KOPT-K1 (cell line): ENCODE measurements at regions not wholly inside any gene's neighbourhood (a gene's known extent, or its start where the extent isn't known, plus 50 kb on each side); places are given as distances from the start of the nearest gene placed in this dataset.

ENCODE experiments used
- H3K27ac ChIP-seq: fragments of 200-600 bp; sonication (generic); 2 replicates; pipeline ENCODE4 v1.5.1; 2016; ENCODE audit warnings: antibody characterized with exemption, mild to moderate bottlenecking, low read depth, low read length; ENCODE audit not compliant: poor library complexity, severe bottlenecking
- H3K36me3 ChIP-seq: fragments of 200-600 bp; sonication (generic); 2 replicates; pipeline ENCODE4 v1.5.1; 2017; ENCODE audit warnings: antibody characterized with exemption, mild to moderate bottlenecking, low read length, moderate library complexity; ENCODE audit not compliant: insufficient read depth
- H3K9me3 ChIP-seq: fragments of 200-600 bp; sonication (generic); 2 replicates; pipeline ENCODE4 v1.5.1; 2017; ENCODE audit warnings: antibody characterized with exemption, low read length, mild to moderate bottlenecking; ENCODE audit not compliant: insufficient read depth, poor library complexity, severe bottlenecking

DNA sequence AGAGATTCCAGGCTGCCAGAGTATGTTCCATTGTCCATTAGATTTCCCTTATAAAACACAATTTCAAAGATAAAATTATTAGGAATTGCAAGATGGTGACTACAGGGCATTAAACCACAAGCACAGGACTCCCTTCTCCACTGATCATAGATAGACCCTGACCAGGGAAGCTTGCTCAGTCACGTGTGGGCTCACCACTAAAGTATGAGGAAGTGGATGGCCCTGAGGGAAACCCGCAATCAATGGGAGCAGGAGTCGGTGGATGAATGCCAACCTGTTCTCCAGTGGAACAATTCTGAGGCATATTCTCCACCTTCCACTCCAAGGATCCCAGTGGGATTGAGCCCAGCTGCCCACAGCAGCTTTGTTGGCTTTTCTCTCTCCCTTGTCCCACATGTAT is 515.7 kb downstream of the BCOR start:
- H3K9me3 ChIP-seq: no peaks in the 10 kb centered on the region
- H3K27ac ChIP-seq: no peak overlapping the region
- H3K36me3 ChIP-seq: no peaks in the 10 kb centered on the region

DNA sequence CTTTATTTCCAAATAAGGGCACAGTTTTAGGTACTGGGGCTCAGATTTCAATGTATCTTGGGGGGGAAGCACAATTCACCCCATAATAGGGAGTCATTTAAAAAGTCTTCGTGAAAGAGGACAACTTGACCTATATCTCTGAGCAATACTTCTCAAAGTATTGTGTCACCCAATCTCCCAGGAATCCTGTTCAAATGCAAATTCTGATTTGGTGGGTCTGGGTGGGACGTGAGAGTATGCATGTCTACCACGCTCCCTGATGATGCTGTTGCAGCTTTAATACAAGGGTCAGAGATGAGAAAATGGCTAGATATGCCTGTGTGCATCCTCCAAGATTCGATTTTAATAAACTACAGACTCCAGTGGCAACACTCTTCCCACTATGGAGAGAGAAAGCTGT is 514.8 kb downstream of the BCOR start:
- no peaks in the 10 kb centered on the region for H3K9me3 ChIP-seq
- H3K36me3 ChIP-seq: no peaks in the 10 kb centered on the region

DNA sequence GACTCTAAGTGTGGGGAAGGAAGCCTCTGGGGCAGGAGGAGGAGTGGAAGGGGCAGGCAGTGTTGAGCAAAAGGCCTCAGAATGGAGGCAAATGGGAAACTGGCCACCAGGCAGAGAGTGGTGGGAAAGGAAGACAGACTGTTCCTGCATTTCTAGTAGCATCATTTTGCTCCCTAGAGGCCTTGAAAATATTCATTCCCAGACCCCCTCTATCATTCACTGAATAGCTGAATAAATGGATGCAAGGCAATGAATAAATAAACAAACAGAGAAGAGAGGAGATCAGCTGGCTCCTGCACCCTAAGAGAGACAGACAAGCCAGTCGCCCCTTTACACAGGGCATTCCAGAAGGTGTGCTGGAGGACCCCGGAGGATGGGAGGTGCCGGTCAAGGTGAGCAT is 511.9 kb downstream of the BCOR start:
- no peaks in the 10 kb centered on the region for H3K9me3 ChIP-seq
- H3K36me3 ChIP-seq: no peaks in the 10 kb centered on the region
- no peak overlapping the region for H3K27ac ChIP-seq

More for the DNA sequence above, 514.8 kb downstream of the BCOR start:
- no peak overlapping the region for H3K27ac ChIP-seq

DNA sequence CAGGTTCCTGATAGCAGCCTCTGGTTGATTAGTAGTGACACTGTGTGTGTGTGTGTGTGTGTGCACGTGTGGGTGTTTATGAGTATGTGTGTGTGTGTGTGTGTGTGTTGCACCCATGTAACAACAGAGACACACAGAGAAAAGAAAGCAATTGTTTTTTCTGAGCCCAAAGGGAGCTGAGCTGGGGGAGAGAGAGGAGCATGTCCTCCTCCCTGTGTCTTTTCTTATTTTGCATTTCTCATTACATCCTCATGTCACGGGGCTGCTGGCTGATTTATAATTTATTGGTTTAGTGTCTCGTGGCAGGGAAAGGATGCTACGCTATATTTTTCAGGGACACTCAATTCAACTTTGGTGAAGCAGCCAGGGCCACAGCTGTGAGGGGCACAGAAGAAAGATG is 511.4 kb downstream of the BCOR start:
- no peaks in the 10 kb centered on the region for H3K36me3 ChIP-seq
- H3K9me3 ChIP-seq: no peaks in the 10 kb centered on the region
- H3K27ac ChIP-seq: no peak overlapping the region

DNA sequence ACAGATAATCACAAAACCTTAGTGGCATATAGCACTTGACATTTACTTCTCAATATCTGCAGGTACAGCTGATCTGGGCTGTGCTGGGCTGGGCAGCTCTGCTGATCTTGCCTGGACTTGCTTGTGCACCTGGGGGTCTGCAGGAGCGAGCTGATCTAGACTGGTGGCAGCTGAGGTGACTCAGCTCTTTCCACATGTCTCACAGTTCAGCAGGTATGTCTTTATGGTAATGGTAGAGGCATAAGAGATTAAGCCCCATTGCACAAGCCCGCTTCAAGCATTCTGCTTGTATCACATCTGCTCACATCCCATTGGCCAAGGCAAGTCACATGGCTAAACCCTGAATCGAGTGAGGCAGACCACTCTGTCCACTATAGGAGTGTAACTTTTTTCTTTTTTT is 506.7 kb downstream of the BCOR start:
- Histone ChIP-seq H3K9me3 (no peaks in the 10 kb centered on the region), H3K36me3 (no peaks in the 10 kb centered on the region), H3K27ac (no peak overlapping the region)

DNA sequence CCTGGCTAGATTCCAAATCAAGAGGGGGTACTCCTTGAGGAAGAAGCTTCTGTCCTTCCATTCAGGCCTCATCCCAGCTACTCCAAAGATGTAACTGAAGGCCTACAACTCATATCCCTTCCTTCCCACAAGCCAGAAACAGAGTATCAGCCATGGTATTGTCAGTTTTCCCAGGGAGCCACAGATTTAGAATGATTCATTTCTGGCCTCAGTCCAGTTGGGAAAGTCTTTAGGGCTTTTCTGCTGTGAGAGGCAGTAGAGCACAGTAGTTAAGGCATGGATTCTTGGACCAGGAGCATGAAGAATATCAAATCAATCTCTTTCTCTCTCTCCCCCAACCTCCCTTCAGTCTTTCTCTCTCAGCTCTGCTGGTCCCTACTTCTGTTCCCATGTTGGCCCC is 505.0 kb downstream of the BCOR start:
- Histone ChIP-seq H3K36me3 (no peaks in the 10 kb centered on the region), H3K9me3 (no peaks in the 10 kb centered on the region), H3K27ac (no peak overlapping the region)

DNA sequence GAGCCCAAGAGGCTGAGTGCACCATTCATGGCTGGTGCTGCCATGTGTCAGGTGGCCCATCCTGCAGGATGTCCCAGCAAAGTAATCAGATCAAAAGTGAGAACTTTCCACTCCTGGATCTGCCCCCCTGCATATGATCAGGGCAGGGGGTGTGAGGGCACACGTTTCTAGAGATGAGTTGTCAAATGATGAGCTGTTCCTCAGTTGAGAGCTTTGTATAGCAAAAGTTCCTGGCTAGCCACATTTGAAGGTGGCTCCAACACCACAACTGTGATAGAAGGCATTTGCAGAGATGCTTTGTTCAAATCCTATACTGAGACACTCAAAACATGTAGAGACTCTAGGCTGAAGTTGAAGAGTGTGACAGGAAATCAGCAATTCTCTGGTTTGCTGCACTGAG is 501.8 kb downstream of the BCOR start:
- Histone ChIP-seq H3K9me3 (no peaks in the 10 kb centered on the region), H3K36me3 (no peaks in the 10 kb centered on the region), H3K27ac (no peak overlapping the region)

DNA sequence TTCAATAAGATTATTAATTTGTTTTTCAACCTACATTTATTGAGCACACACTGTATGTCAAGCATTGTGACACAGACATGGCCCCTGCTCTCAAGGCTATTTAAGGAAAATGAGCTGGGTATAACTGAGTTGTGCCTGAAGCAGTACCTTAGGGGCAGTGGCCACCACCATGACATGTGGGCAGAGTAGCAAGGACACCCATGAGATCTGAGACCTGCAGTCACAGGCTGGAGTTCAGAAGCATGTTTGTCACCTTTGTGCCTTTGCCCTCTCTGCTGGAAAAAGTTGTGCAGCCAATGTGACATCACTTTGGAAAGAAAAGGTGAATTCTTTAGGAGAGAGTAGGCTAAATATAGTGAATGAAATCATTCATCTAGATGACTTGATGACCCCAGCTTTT is 501.3 kb downstream of the BCOR start:
- Histone ChIP-seq H3K27ac (no peak overlapping the region), H3K9me3 (no peaks in the 10 kb centered on the region), H3K36me3 (no peaks in the 10 kb centered on the region)

DNA sequence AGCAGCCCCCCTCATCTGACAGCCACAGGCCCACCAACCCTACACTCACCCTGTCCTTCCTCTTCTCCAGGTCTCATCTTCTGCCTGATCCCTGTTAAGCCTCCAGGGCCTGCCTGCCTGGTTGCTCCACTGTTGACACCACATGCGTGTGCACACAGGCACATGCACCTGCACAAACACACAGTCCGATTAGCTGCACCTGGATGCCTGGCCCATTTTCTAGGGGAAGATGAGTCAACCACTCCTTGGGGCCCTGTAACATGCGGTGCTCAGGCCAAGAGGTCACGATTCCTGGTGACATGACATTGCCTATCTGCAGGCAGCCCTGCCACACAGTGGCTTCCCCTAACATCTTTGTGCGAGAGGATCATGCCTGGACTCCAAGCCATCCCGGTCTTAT is 498.4 kb downstream of the BCOR start:
- Histone ChIP-seq H3K9me3 (no peaks in the 10 kb centered on the region), H3K27ac (no peak overlapping the region), H3K36me3 (no peaks in the 10 kb centered on the region)

DNA sequence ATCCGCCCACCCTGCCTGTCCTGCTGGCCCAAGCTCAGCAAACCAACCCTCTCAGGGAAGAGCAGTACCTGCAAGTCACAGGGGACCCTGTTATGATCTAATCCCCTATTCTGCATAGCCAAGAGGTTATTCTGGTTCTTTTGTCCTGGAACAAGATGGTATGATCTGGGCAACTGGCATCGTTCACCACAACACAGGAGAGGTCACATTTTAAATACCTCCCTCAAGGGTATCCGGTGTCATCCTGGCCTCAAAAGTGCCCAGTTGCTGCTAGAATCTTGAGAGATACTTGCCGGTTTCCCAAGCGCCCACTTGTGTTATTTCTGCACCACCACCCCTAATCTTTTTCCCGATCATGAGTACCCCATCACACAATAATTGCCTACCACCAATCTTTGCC is 497.5 kb downstream of the BCOR start:
- no peaks in the 10 kb centered on the region for H3K9me3 ChIP-seq
- H3K27ac ChIP-seq: no peak overlapping the region
- no peaks in the 10 kb centered on the region for H3K36me3 ChIP-seq

DNA sequence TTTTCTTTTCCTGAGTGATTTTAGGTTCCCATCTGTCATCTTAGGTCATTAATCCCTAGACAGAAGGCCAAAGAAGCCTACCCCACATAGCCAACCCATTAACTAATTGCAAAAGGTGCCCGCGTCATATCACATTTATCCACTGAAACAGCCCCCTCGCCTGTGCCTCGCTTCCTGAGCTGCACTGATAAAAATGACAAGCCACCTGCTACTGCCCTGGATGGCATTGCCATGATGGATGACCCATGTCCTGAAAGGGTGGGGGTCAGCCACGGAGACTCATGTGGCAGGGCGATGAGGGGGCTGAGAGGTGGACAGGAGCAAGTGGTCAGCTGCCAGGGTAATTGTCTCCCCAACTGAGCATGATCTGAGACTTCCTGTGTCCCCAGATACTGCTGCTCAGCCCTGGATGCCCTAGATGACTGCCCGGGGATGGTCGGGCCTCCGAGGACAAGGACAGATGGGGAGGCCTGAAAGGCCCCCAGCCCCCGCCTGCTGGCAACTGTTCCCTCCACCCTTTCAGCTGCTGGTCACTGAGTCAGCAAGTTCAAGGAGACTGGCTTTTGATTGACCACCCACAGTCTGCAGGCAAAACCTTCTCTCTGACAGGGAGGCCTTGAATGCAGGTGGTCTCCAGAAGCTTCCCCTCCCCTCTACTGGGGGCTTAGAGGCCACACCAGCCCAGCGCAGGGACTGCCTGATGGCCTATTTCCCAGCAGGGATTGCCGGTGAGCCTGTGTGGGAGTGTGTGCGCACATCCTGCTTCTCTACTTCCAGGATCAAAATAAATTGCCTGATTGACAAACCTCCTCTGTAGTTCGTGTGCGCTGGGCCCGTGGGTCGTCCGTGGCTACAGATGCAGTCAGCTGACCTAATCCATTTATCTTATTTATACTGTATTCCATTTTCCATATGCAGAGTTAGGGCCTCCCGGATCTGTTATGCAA is 496.3 kb downstream of the BCOR start:
- Histone ChIP-seq H3K27ac (no peak overlapping the region), H3K9me3 (peaks cover under 1% of the 10 kb centered on the region), H3K36me3 (no peaks in the 10 kb centered on the region)

DNA sequence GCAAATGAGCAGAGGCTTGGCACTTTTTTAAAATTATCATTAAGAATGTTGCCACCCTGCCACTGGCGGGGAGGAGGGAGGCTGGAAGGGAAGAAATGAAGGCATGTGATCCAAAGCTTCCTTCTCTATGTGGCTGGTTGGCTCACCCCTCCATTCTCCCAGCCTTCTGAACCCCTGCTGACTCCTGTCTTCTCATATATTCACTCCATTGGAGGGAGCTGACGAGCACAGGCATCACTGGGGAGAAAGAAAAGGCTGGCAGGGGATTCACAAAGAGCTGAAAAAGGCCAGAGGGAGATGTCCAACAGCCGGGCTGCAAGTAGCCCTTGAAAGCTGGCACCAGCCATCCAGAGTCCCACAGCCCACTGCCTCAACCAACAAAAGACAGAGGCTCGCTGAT is 495.6 kb downstream of the BCOR start:
- H3K27ac ChIP-seq: no peak overlapping the region
- H3K9me3 ChIP-seq: peaks cover 5% of the 10 kb centered on the region
- no peaks in the 10 kb centered on the region for H3K36me3 ChIP-seq

DNA sequence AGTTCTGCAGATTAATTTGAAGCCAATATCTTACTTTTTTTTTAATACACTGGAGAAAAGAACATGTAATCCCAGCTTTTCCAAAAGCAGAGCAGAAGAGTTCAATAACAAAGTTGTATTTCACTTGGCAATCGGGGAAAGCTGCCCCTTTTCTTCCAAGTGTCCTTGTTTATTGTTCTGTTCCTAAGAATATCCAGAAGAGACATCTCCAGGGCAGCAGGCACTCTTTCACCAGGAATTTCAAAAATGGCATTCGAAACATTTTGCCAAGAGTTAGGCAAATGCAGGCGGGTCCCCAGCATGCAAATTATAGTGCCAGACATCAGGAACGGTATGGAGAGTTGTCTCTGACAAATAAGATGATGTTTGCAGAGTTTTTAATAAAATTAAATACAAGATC is 494.5 kb downstream of the BCOR start:
- H3K9me3 ChIP-seq: peaks cover 5% of the 10 kb centered on the region
- no peaks in the 10 kb centered on the region for H3K36me3 ChIP-seq
- H3K27ac ChIP-seq: no peak overlapping the region

DNA sequence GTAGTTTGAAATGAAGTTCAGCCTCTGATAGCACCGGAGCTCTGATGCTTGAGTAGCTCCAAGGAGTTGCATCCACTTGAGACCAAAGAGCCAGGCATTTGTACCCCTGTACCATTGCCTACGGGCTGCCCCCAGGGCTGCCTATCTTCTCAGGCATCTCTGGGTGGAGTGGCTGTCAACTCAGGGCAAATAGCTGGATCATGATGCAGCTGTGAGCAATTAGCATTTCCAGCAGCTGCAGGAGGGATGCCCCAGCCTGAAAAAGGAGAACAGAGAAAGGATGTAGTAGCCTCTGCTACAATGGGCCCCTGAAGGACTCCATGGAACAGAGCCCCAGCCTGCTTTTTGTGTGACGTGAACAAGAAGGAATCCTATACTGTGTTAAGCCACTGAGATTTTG is 492.6 kb downstream of the BCOR start:
- H3K36me3 ChIP-seq: no peaks in the 10 kb centered on the region
- peaks cover 5% of the 10 kb centered on the region for H3K9me3 ChIP-seq
- no peak overlapping the region for H3K27ac ChIP-seq

DNA sequence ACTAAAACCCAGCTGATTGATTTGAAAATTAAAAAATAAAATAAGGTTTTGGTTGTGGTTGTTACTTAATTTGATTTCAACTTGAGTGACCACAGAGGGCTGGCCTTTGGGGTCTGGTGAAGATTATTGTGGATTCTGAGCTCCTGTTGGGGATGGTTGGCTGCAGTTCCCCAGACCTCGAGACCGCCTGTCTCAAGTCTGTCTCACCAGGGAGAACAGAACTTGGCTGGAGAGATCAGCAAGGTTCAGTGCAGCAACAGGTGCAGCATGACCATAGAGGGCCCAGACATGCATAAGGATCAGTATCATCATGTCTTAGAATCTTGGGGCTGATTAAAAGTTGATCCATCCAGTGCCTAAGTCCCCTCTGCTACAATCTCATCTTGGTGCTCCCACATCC is 491.9 kb downstream of the BCOR start:
- H3K9me3 ChIP-seq: peaks cover 5% of the 10 kb centered on the region
- no peaks in the 10 kb centered on the region for H3K36me3 ChIP-seq
- no peak overlapping the region for H3K27ac ChIP-seq

DNA sequence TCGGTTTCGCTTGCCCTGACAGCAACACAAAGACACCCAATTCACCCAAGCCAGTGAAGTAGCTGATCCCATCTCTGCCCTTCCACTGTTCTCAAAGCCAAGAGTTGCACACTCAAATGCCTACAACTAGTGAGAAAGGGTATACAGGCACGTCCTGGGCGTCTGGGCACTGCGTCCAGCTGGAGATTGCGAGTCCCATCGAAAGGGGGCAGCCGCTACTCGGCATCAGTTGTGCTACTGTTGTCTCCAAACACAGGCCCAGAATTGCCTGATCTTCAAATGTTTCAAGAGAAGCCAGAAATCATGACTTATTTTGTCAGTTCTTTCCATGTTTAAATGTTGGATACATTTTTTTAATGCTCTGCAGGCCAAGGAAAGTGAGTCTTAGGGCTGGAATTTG is 487.8 kb downstream of the BCOR start:
- H3K36me3 ChIP-seq: no peaks in the 10 kb centered on the region
- H3K9me3 ChIP-seq: peaks cover 5% of the 10 kb centered on the region

More for the DNA sequence above, 487.8 kb downstream of the BCOR start:
- H3K27ac ChIP-seq: no peak overlapping the region
